Gastroesophageal sphincter (tissue), 3 donors: ENCODE measurements at regions not wholly inside any gene's neighbourhood (a gene's known extent, or its start where the extent isn't known, plus 50 kb on each side); places are given as distances from the start of the nearest gene placed in this dataset.

Source experiments
- POLR2A ChIP-seq, 2 donors: fragments of 450-650 bp; IDR thresholded peaks; one replicate each; pipeline ENCODE4 v1.6.1; 2017; ENCODE audit warnings: antibody characterized with exemption in 2 of 2, mild to moderate bottlenecking in 2 of 2, moderate library complexity in 1 of 2
- TF ChIP-seq, protein P1 (sequence below), 4 experiments: fragments of 200-600 bp in 2 of 4; fragments of 450-650 bp in 2 of 4; sonication (generic) in 1 of 4; IDR thresholded peaks; one replicate each; pipeline ENCODE4 v1.5.1; 2017 to 2019; ENCODE audit warnings: antibody characterized with exemption in 4 of 4, mild to moderate bottlenecking in 2 of 4, moderate library complexity in 2 of 4

DNA sequence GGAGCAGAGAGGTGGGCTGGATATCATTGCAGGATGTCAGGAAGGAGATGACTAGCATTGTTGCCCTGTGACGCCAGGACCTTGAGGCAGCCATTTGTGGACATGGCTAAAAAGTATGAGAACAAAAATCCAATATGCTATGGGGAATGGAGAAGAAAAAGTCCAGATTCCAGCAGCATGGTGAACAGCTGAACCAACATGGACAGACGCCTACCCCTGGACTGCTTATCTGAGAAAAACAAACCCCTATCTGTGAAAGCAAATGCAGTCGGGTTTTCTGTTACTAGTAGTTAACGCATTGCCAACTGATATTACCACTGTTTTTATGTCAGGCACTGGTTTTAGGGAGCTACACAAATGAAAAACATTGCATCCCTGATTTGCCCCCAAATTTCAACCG, 251.2 kb upstream of the RORA start:
- TF ChIP-seq POLR2A (IDR thresholded peaks at IDR 0.05): no peak
- TF ChIP-seq, protein P1, sequence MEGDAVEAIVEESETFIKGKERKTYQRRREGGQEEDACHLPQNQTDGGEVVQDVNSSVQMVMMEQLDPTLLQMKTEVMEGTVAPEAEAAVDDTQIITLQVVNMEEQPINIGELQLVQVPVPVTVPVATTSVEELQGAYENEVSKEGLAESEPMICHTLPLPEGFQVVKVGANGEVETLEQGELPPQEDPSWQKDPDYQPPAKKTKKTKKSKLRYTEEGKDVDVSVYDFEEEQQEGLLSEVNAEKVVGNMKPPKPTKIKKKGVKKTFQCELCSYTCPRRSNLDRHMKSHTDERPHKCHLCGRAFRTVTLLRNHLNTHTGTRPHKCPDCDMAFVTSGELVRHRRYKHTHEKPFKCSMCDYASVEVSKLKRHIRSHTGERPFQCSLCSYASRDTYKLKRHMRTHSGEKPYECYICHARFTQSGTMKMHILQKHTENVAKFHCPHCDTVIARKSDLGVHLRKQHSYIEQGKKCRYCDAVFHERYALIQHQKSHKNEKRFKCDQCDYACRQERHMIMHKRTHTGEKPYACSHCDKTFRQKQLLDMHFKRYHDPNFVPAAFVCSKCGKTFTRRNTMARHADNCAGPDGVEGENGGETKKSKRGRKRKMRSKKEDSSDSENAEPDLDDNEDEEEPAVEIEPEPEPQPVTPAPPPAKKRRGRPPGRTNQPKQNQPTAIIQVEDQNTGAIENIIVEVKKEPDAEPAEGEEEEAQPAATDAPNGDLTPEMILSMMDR (IDR thresholded peaks at IDR 0.05): no peak
